GM23338 (cell line): ENCODE measurements at regions not wholly inside any gene's neighbourhood (a gene's known extent, or its start where the extent isn't known, plus 50 kb on each side); places are given as distances from the start of the nearest gene placed in this dataset.

ENCODE experiments used
- ATAC-seq: fragments of 200-7000 bp; cut with Tn5 transposase; 3 replicates; pipeline ENCODE4 v1.9.1; 2020
- DNase-seq: peaks from one replicate; pipeline ENCODE4 v3.0.0-alpha.2; 2015; ENCODE audit warnings: low spot score
- H2AFZ ChIP-seq: fragments of 200-600 bp; sonication (generic); 2 replicates; pipeline ENCODE4 v1.8.0; 2016; ENCODE audit warnings: antibody characterized with exemption, mild to moderate bottlenecking, moderate library complexity
- H3F3A ChIP-seq: fragments of 200-600 bp; sonication (generic); replicated peaks from 2 replicates; pipeline ENCODE4 v1.8.0; 2017; ENCODE audit warnings: antibody characterized with exemption, mixed run types, low read depth
- H3K27ac ChIP-seq: fragments of 200-600 bp; sonication (generic); 2 replicates; pipeline ENCODE4 v1.6.1; 2016; ENCODE audit warnings: low read depth
- H3K27me3 ChIP-seq: fragments of 200-600 bp; sonication (generic); 2 replicates; pipeline ENCODE4 v1.8.0; 2016; ENCODE audit warnings: mild to moderate bottlenecking, mixed run types, moderate library complexity; ENCODE audit not compliant: insufficient read depth
- H3K36me3 ChIP-seq: fragments of 200-600 bp; sonication (generic); 2 replicates; pipeline ENCODE4 v1.8.0; 2016; ENCODE audit warnings: mild to moderate bottlenecking; ENCODE audit not compliant: insufficient read depth
- H3K4me1 ChIP-seq: fragments of 200-600 bp; sonication (generic); 2 replicates; pipeline ENCODE4 v1.8.0; 2016; ENCODE audit warnings: mild to moderate bottlenecking, moderate library complexity; ENCODE audit not compliant: insufficient read depth
- H3K4me2 ChIP-seq: fragments of 200-600 bp; sonication (generic); 2 replicates; pipeline ENCODE4 v1.7.1; 2017; ENCODE audit warnings: mixed run types
- H3K4me3 ChIP-seq: fragments of 200-600 bp; sonication (generic); 2 replicates; pipeline ENCODE4 v1.6.1; 2016; ENCODE audit warnings: mixed run types
- H3K79me2 ChIP-seq: fragments of 200-600 bp; sonication (generic); replicated peaks from 2 replicates; pipeline ENCODE4 v1.8.0; 2017; ENCODE audit warnings: mild to moderate bottlenecking; ENCODE audit not compliant: insufficient read depth
- H3K9me2 ChIP-seq: fragments of 200-600 bp; sonication (generic); 2 replicates; pipeline ENCODE4 v1.8.0; 2017; ENCODE audit not compliant: insufficient read depth
- H4K20me1 ChIP-seq: fragments of 200-600 bp; sonication (generic); replicated peaks from 2 replicates; pipeline ENCODE4 v1.8.0; 2017; ENCODE audit warnings: mild to moderate bottlenecking; ENCODE audit not compliant: insufficient read depth
- H3K27ac Mint-ChIP-seq: 2 replicates; pipeline ENCODE4 v1.8.0; 2020; ENCODE audit warnings: inconsistent platforms, mild to moderate bottlenecking, moderate library complexity, mixed read lengths
- H3K27me3 Mint-ChIP-seq: 3 replicates; pipeline ENCODE4 v1.8.0; 2022; ENCODE audit warnings: low read depth, mild to moderate bottlenecking, moderate library complexity, mixed read lengths, inconsistent platforms; ENCODE audit not compliant: insufficient read depth, poor library complexity
- H3K36me3 Mint-ChIP-seq: 3 replicates; pipeline ENCODE4 v1.8.0; 2021; ENCODE audit warnings: low read depth, mild to moderate bottlenecking, inconsistent platforms, moderate library complexity, mixed read lengths
- H3K4me1 Mint-ChIP-seq: 3 replicates; pipeline ENCODE4 v1.8.0; 2020; ENCODE audit warnings: mild to moderate bottlenecking, inconsistent platforms, mixed read lengths
- H3K4me3 Mint-ChIP-seq: 3 replicates; pipeline ENCODE4 v1.8.0; 2021; ENCODE audit warnings: moderate library complexity, mild to moderate bottlenecking, inconsistent platforms, mixed read lengths
- H3K9me3 Mint-ChIP-seq: 3 replicates; pipeline ENCODE4 v1.8.0; 2020; ENCODE audit warnings: moderate library complexity, mild to moderate bottlenecking, inconsistent platforms, mixed read lengths
- CREB1 ChIP-seq: fragments of 250-450 bp; sonication (Bioruptor Pico); IDR thresholded peaks from 2 replicates; pipeline ENCODE4 v1.5.0; 2020; ENCODE audit warnings: low read depth, mild to moderate bottlenecking, moderate library complexity
- CTCF ChIP-seq, 2 experiments: fragments of 200-600 bp in 1 of 2; sonication (generic) in 1 of 2; conservative IDR thresholded peaks; 2 replicates each; pipeline versions ENCODE4 v1.5.1 to v1.6.1; 2016 to 2017; ENCODE audit warnings: antibody characterized with exemption in 2 of 2, low read depth in 2 of 2, mild to moderate bottlenecking in 2 of 2, moderate library complexity in 1 of 2
- ETS1 ChIP-seq: IDR thresholded peaks from 2 replicates; pipeline ENCODE4 v1.6.1; 2016; ENCODE audit warnings: antibody characterized with exemption
- EZH2 ChIP-seq: fragments of 200-600 bp; sonication (generic); IDR thresholded peaks from one replicate; pipeline ENCODE4 v1.8.0; 2017; ENCODE audit warnings: antibody characterized with exemption, mild to moderate bottlenecking, low read depth; ENCODE audit not compliant: unreplicated experiment
- NANOG ChIP-seq: IDR thresholded peaks from 2 replicates; pipeline ENCODE4 v1.6.1; 2016; ENCODE audit warnings: antibody characterized with exemption, borderline replicate concordance
- POLR2AphosphoS5 ChIP-seq: IDR thresholded peaks from 2 replicates; pipeline ENCODE4 v1.6.1; 2016; ENCODE audit warnings: antibody characterized with exemption, low read depth
- STAT1 ChIP-seq: IDR thresholded peaks from one replicate; pipeline ENCODE4 v1.6.1; 2016; ENCODE audit warnings: antibody characterized with exemption; ENCODE audit not compliant: unreplicated experiment
- ZNF114 ChIP-seq: fragments of 250-450 bp; sonication (Bioruptor Pico); IDR thresholded peaks from 2 replicates; pipeline ENCODE4 v1.5.0; 2020; ENCODE audit warnings: mild to moderate bottlenecking, moderate library complexity
- ZNF462 ChIP-seq: fragments of 250-450 bp; sonication (Bioruptor Pico); IDR thresholded peaks from 2 replicates; pipeline ENCODE4 v1.5.0; 2020; ENCODE audit warnings: mild to moderate bottlenecking, moderate library complexity

- TF ChIP-seq ETS1 = no peak
These were observed 312.0 kb upstream of the EDIL3 start (continued) for GRCh38 chr5:84696651-84697050.

GRCh38 chr5:84695330-84695729 lies 310.6 kb upstream of the EDIL3 start:
- Histone ChIP-seq H3K36me3 (no peaks in the 10 kb centered on the region), H3K4me2 (no peak overlapping the region), H3K27me3 (no peaks in the 10 kb centered on the region), H3K4me1 (no peaks in the 10 kb centered on the region), H2AFZ (peak overlapping the region; percentile 95), H3K79me2 (no peaks in the 10 kb centered on the region), H3K27ac (no peak overlapping the region), H3F3A (no peaks in the 10 kb centered on the region), H3K9me2 (0 out of 2 replicates have a peak, but pooled peaks cover 4% of the 10 kb centered on the region), H4K20me1 (no peaks in the 10 kb centered on the region), H3K4me3 (no peak overlapping the region)
- no peak for DNase-seq
- Mint-ChIP-seq H3K9me3 (peaks cover 27% of the 10 kb centered on the region), H3K27ac (no peak overlapping the region), H3K27me3 (peaks cover 5% of the 10 kb centered on the region), H3K4me3 (no peak overlapping the region), H3K4me1 (no peaks in the 10 kb centered on the region), H3K36me3 (peaks cover 30% of the 10 kb centered on the region)
- ATAC-seq = no peak; the same call in 1 of the 3 replicates
- TF ChIP-seq EZH2 (no peak), POLR2AphosphoS5 (no peak), ZNF462 (no peak), STAT1 (no peak), NANOG (no peak), CREB1 (CRISPR knock-in tag) (no peak), ETS1 (no peak), CTCF (conservative IDR thresholded peaks at IDR 0.05; ENCODE audit: low read depth in 2 of 2) (no peak), ZNF114 (CRISPR knock-in tag) (no peak)
